ENCODE measurements at regions not wholly inside any gene's neighbourhood (a gene's known extent, or its start where the extent isn't known, plus 50 kb on each side); places are given as distances from the start of the nearest gene placed in this dataset.

DNA sequence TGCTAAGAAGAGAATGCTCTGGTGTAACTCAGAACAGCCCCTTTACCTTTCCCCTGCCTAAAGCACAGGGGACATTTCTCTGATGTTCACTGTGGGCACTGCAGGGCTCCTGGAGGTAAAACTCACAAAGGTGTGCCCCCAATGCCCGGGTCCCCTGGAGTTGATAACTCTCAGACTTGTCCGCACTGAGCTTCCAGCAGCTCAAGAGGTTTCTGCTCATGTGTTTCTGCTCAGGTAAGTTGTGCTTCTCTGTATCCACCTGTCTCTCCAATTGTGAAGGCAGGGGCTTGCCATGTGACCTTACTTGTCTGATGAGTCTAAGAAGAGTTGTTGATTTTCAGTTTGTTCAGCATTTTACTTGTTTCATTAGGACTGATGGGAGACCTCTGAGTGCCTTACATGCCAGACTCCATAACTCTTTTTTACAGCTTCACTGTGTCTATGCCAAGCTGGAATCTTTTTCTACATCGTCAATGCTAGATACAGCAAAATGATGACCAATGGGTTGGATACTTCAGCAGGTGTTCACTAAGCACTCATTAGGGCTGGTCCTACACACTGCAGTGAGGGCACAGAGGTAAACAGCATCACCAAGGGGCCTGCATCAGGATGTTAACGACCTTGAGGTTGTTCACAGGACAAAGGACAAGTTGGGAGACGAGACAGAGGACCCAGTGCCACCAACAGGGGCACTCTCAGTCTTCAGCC lies 56.4 kb downstream of the MRPL36 start:
- Histone ChIP-seq H3K4me1 (ENCODE audit: insufficient read depth) (no peaks in the 10 kb centered on the region), H3K27ac (no peak overlapping the region), H3K9me3 (no peaks in the 10 kb centered on the region), H3K36me3 (no peaks in the 10 kb centered on the region), H3K27me3 (no peaks in the 10 kb centered on the region), H3K4me3 (no peak overlapping the region)
- 63 to 67% (median 64%) methylated on average over 5 of the region's 5 CpGs for WGBS, 3 donors
- DNase-seq, result no peak
- intact Hi-C loops (cut with DNase I), result no loop called here
- no peak for TF ChIP-seq EP300 (IDR thresholded peaks at IDR 0.05)
- TF ChIP-seq POLR2A (IDR thresholded peaks at IDR 0.05), result no peak
- TF ChIP-seq, protein P1, sequence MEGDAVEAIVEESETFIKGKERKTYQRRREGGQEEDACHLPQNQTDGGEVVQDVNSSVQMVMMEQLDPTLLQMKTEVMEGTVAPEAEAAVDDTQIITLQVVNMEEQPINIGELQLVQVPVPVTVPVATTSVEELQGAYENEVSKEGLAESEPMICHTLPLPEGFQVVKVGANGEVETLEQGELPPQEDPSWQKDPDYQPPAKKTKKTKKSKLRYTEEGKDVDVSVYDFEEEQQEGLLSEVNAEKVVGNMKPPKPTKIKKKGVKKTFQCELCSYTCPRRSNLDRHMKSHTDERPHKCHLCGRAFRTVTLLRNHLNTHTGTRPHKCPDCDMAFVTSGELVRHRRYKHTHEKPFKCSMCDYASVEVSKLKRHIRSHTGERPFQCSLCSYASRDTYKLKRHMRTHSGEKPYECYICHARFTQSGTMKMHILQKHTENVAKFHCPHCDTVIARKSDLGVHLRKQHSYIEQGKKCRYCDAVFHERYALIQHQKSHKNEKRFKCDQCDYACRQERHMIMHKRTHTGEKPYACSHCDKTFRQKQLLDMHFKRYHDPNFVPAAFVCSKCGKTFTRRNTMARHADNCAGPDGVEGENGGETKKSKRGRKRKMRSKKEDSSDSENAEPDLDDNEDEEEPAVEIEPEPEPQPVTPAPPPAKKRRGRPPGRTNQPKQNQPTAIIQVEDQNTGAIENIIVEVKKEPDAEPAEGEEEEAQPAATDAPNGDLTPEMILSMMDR (IDR thresholded peaks at IDR 0.05), result no peak

DNA sequence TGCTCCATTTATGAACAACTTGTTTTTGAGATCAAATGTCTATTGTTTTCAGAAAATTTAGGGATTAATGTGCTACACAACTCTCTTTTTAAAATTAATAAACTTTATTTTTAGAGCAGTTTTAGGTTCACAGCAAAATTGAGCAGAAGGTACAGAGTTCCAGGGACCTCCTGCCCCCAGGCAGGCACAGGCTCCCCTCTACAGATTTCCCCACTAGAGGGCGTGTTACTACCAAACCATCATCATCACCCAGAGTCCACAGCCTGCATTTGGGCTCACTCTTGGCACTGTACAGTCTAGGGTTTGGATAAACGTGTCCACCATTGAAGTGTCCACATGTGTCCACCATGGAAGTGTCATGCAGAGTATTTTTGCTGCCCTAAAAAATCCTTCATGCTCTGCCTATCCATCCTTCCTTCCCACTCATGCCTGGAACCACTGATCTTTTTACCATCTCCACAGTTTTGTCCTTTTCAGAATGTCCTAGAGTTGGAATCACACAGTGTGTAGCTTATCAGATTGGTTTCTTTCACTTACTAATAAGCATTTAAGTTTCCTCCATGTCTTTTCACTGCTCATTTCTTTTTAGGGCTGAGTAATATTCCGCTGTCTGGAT lies 61.7 kb downstream of the MRPL36 start:
- WGBS, 3 donors, result 33 to 34% (median 33%) methylated on average over 3 of the region's 3 CpGs
- DNase-seq, result no peak
- intact Hi-C loops (cut with DNase I), result no loop called here
- H3K4me3 ChIP-seq, result no peak overlapping the region
- H3K27me3 ChIP-seq, result no peaks in the 10 kb centered on the region
- H3K36me3 ChIP-seq, result no peaks in the 10 kb centered on the region
- TF ChIP-seq EP300 (IDR thresholded peaks at IDR 0.05), result no peak
- no peak for TF ChIP-seq POLR2A (IDR thresholded peaks at IDR 0.05)
- TF ChIP-seq, protein P1 (IDR thresholded peaks at IDR 0.05), result no peak
- H3K27ac ChIP-seq, result no peak overlapping the region
- no peaks in the 10 kb centered on the region for H3K4me1 ChIP-seq (ENCODE audit: insufficient read depth)
- H3K9me3 ChIP-seq, result no peaks in the 10 kb centered on the region

DNA sequence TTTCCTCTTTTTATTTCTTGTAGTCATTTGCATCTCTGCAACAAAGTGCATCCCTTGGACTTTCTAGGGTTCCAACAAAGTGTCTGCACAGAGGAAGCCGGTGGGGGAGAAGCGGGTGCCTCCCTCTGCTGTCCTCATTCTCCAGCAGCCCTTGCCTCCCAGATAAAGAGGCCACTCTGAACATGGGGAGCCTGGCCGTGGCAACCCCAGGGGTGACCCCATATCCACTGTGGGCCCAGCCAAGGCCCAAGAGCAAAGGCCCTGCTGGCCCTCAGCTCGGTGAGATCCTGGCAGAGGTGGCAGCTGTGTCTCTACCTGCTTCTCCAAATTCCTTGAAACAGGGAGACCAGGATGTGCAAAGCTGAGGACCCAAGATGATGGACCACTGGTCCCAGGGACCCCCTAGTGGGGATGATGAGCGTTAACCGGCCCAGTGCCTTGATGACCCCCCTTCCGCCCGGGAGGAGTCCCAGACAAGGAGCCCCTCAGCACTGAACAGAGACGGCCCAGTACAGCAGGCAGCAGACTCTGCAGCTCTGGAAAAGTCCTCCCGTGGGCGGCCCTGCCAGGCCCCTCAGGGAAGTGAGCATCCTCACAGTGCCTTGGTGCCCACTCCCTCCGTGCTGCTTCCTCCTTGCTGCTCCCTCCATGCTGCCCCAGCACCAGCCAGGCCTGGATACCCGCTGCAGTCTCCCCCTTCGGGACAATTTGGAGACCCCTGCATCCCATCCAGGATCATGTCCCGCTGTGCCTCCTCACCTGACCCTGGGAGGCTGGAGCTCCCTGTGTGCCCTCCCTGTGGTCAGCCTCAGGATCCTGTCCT lies 62.5 kb downstream of the MRPL36 start:
- H3K36me3 ChIP-seq, result no peaks in the 10 kb centered on the region
- H3K27ac ChIP-seq, result no peak overlapping the region
- 67 to 71% (median 68%) methylated on average over 15 of the region's 15 CpGs for WGBS, 3 donors
- no peak overlapping the region for H3K4me3 ChIP-seq
- no peak for TF ChIP-seq EP300 (IDR thresholded peaks at IDR 0.05)
- no peaks in the 10 kb centered on the region for H3K27me3 ChIP-seq
- DNase-seq, result no peak
- H3K9me3 ChIP-seq, result no peaks in the 10 kb centered on the region
- intact Hi-C loops (cut with DNase I), result no loop called here
- no peaks in the 10 kb centered on the region for H3K4me1 ChIP-seq (ENCODE audit: insufficient read depth)

DNA sequence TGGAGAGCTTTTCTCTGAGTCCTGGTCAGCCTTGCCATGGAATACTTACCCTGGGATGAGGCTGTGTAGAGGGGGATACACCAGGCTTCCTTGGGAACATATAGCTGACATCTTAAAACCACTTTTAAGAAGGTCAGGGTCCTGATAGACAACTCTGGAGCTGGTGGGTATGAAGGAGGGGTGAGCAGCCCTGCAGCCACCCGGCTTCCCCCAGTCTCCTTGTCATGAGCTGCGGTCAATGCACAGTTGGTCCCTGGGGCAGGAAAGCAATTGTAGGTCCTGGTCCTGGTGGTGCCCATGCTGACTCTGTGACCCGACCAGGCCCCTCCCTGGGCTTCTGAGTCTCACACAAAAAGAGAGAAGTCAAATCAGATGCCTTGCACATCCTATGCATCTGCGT lies 63.6 kb downstream of the MRPL36 start:
- TF ChIP-seq POLR2A (IDR thresholded peaks at IDR 0.05), result no peak
- TF ChIP-seq, protein P1 (IDR thresholded peaks at IDR 0.05), result no peak
- TF ChIP-seq EP300 (IDR thresholded peaks at IDR 0.05), result no peak
- intact Hi-C loops (cut with DNase I), result no loop called here
- Histone ChIP-seq H3K9me3 (no peaks in the 10 kb centered on the region), H3K4me3 (no peak overlapping the region), H3K27me3 (no peaks in the 10 kb centered on the region), H3K36me3 (no peaks in the 10 kb centered on the region), H3K4me1 (ENCODE audit: insufficient read depth) (no peaks in the 10 kb centered on the region), H3K27ac (no peak overlapping the region)
- no peak for DNase-seq
- 75 to 83% (median 79%) methylated on average over 4 of the region's 4 CpGs for WGBS, 3 donors
